ENCODE measurements at regions not wholly inside any gene's neighbourhood (a gene's known extent, or its start where the extent isn't known, plus 50 kb on each side); places are given as distances from the start of the nearest gene placed in this dataset.
"Not testable (repeated sequence)": the region's sequence is repeated elsewhere in the genome, so short reads cannot be mapped to it uniquely, and the experiment has no call there.

- no peak for DNase-seq (ENCODE audit: low spot score in 2 of 2, unreplicated experiment in 2 of 2)
- H3K36me3 Mint-ChIP-seq = peaks cover 2% of the 10 kb centered on the region
- H3K4me1 Mint-ChIP-seq = peaks cover 25% of the 10 kb centered on the region
- no peak for TF ChIP-seq CTCF (IDR thresholded peaks at IDR 0.05; ENCODE audit: unreplicated experiment)
- no peak overlapping the region for H3K4me3 Mint-ChIP-seq
- peaks cover 17% of the 10 kb centered on the region for H3K9me3 Mint-ChIP-seq
- no peaks in the 10 kb centered on the region for H3K27me3 Mint-ChIP-seq (ENCODE audit: low read depth)
- H3K27ac Mint-ChIP-seq = peak overlapping the region; percentile 75
Measured at GRCh38 chr6:25154034-25154596, 125.1 kb upstream of the CARMIL1 start.

GRCh38 chr6:25155211-25155610 is 124.0 kb upstream of the CARMIL1 start:
- no peak overlapping the region for H3K4me3 Mint-ChIP-seq
- no peaks in the 10 kb centered on the region for H3K27me3 Mint-ChIP-seq (ENCODE audit: low read depth)
- DNase-seq (ENCODE audit: low spot score in 2 of 2, unreplicated experiment in 2 of 2) = no peak
- H3K36me3 Mint-ChIP-seq = peaks cover 2% of the 10 kb centered on the region
- TF ChIP-seq CTCF (IDR thresholded peaks at IDR 0.05; ENCODE audit: unreplicated experiment) = no peak
- H3K9me3 Mint-ChIP-seq = peaks cover 25% of the 10 kb centered on the region
- peak overlapping the region; percentile 69 for H3K27ac Mint-ChIP-seq
- H3K4me1 Mint-ChIP-seq = peaks cover 25% of the 10 kb centered on the region

GRCh38 chr6:25156123-25156522 is 123.1 kb upstream of the CARMIL1 start:
- peak overlapping the region; percentile 73 for H3K27ac Mint-ChIP-seq
- H3K36me3 Mint-ChIP-seq = peaks cover 2% of the 10 kb centered on the region
- no peak overlapping the region for H3K4me3 Mint-ChIP-seq
- H3K4me1 Mint-ChIP-seq = peaks cover 25% of the 10 kb centered on the region
- peaks cover 30% of the 10 kb centered on the region for H3K9me3 Mint-ChIP-seq
- H3K27me3 Mint-ChIP-seq (ENCODE audit: low read depth) = no peaks in the 10 kb centered on the region
- no peak for DNase-seq (ENCODE audit: low spot score in 2 of 2, unreplicated experiment in 2 of 2)
- TF ChIP-seq CTCF (IDR thresholded peaks at IDR 0.05; ENCODE audit: unreplicated experiment) = no peak

- TF ChIP-seq CTCF (IDR thresholded peaks at IDR 0.05; ENCODE audit: unreplicated experiment) = no peak
- H3K4me1 Mint-ChIP-seq = peaks cover 25% of the 10 kb centered on the region
- H3K4me3 Mint-ChIP-seq = no peak overlapping the region
- DNase-seq (ENCODE audit: low spot score in 2 of 2, unreplicated experiment in 2 of 2) = no peak
- no peak overlapping the region for H3K27ac Mint-ChIP-seq
- H3K36me3 Mint-ChIP-seq = peaks cover 2% of the 10 kb centered on the region
- H3K27me3 Mint-ChIP-seq (ENCODE audit: low read depth) = peaks cover 1% of the 10 kb centered on the region
- H3K9me3 Mint-ChIP-seq = peaks cover 32% of the 10 kb centered on the region
Measured at GRCh38 chr6:25157183-25157582, 122.0 kb upstream of the CARMIL1 start.

- peaks cover 25% of the 10 kb centered on the region for H3K4me1 Mint-ChIP-seq
- no peak overlapping the region for H3K27ac Mint-ChIP-seq
- H3K36me3 Mint-ChIP-seq = peaks cover 2% of the 10 kb centered on the region
- peaks cover 1% of the 10 kb centered on the region for H3K27me3 Mint-ChIP-seq (ENCODE audit: low read depth)
- no peak for TF ChIP-seq CTCF (IDR thresholded peaks at IDR 0.05; ENCODE audit: unreplicated experiment)
- H3K9me3 Mint-ChIP-seq = peaks cover 32% of the 10 kb centered on the region
- no peak overlapping the region for H3K4me3 Mint-ChIP-seq
- DNase-seq (ENCODE audit: low spot score in 2 of 2, unreplicated experiment in 2 of 2) = no peak
Measured at GRCh38 chr6:25157842-25158241, 121.3 kb upstream of the CARMIL1 start.

GRCh38 chr6:25160134-25160533 is 119.0 kb upstream of the CARMIL1 start:
- Mint-ChIP-seq H3K4me1 (peaks cover 14% of the 10 kb centered on the region), H3K9me3 (peaks cover 32% of the 10 kb centered on the region)
- not testable (repeated sequence) for H3K27ac Mint-ChIP-seq; H3K4me3 Mint-ChIP-seq; DNase-seq (ENCODE audit: low spot score in 2 of 2, unreplicated experiment in 2 of 2); H3K27me3 Mint-ChIP-seq (ENCODE audit: low read depth); H3K36me3 Mint-ChIP-seq

Measured in mesothelial cell of epicardium (in vitro differentiated cells).